GM12875 (cell line): ENCODE measurements at regions not wholly inside any gene's neighbourhood (a gene's known extent, or its start where the extent isn't known, plus 50 kb on each side); places are given as distances from the start of the nearest gene placed in this dataset.

ENCODE experiments used
- H3K4me3 ChIP-seq: one replicate; pipeline ENCODE4 v1.5.1; 2011; ENCODE audit warnings: low read depth, low read length, control low read depth
- TF ChIP-seq, protein P1 (sequence below): IDR thresholded peaks from 2 replicates; pipeline ENCODE4 v1.5.1; 2011; ENCODE audit warnings: low read depth, mild to moderate bottlenecking, control low read depth, inconsistent platforms, low read length, moderate library complexity, borderline replicate concordance; ENCODE audit not compliant: insufficient read depth

DNA sequence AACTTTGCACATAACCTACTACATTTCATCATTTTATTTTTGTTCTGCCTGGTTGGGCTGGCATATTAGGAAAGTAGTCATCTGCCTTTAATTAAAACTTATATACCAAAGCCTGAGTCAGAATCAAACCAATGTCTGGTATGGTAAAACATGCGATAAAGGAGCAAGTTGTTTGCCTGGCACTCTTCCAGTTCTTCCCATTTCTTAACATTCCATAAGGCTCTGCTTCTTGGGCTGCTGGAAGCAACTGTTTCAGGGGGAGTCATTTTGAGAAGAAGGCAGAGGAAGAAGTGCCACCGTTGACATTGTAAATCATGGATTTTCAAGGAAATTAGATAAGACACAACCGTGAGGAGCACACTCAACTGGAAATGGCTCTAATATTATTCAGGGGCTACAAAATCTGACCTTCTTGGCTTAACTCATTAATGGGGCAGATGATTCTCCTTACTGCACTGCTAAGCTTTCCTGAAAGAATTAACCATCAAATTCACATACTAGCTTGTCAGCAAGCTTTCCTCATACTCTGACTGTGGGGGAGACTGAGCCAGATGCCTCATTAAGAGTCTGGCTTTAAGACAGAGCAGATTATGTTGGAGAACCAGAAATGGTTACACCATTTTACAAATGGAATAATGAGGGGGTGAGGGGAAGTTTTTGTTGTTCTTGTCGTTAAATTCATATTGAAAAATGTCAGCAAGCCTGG, 391.0 kb downstream of the TMEM232 start:
- TF ChIP-seq, protein P1, sequence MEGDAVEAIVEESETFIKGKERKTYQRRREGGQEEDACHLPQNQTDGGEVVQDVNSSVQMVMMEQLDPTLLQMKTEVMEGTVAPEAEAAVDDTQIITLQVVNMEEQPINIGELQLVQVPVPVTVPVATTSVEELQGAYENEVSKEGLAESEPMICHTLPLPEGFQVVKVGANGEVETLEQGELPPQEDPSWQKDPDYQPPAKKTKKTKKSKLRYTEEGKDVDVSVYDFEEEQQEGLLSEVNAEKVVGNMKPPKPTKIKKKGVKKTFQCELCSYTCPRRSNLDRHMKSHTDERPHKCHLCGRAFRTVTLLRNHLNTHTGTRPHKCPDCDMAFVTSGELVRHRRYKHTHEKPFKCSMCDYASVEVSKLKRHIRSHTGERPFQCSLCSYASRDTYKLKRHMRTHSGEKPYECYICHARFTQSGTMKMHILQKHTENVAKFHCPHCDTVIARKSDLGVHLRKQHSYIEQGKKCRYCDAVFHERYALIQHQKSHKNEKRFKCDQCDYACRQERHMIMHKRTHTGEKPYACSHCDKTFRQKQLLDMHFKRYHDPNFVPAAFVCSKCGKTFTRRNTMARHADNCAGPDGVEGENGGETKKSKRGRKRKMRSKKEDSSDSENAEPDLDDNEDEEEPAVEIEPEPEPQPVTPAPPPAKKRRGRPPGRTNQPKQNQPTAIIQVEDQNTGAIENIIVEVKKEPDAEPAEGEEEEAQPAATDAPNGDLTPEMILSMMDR = no peak
- no peak overlapping the region for H3K4me3 ChIP-seq

DNA sequence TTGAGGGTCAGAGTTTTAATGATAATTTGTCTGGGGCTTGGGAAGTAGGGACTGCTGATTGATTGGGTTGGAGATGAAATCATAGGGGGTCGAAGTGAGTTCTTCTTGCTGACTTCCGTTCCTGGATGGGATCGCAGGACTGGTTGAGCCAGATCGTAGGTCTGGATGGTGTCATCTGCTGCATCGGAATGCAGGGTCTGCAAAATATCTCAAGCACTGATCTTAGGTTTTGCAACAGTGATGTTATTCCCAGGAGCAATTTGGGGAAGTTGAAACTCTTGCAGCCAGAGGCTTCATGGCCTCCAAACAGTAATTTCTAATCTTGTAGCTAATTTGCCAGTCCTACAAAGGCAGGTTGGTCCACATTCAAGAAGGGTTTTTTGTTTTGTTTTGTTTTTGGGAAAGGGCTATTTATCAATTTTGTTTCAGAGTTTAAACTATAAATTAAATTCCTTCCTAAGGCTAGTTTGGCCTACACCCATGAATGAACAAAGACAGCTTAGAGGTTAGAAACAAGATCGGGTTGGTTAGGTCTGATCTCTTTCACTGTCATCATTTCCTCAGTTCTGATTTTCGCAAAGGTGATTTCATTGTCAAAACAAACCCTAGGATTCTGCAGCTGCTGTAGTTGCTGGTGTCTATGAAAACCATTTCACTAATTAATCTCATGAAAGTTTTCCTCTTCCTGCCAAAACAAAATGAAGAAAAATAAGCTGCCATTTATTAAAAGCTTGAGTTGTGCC, 388.0 kb downstream of the TMEM232 start:
- H3K4me3 ChIP-seq = no peak overlapping the region
- TF ChIP-seq, protein P1 = no peak

DNA sequence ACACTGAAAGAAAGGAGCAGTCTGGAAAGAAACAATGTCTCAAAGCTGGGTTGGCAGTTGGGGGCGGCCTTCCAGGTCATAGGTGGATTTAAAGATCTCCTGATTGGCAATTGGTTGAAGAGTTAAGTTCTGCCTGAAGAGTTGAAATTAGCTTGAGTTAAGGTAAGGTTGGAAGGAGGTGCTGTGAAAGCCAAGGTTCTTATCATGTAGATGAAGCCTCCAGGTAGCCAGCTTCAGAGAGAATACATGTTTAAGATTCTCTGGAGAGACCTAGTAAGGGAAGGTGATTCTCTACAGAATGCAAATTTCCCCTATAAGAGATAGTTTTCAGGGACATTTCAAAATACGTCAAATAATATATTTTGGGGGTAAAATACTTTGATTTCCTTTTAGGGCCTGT, 387.1 kb downstream of the TMEM232 start:
- TF ChIP-seq, protein P1 = no peak
- H3K4me3 ChIP-seq = no peak overlapping the region

DNA sequence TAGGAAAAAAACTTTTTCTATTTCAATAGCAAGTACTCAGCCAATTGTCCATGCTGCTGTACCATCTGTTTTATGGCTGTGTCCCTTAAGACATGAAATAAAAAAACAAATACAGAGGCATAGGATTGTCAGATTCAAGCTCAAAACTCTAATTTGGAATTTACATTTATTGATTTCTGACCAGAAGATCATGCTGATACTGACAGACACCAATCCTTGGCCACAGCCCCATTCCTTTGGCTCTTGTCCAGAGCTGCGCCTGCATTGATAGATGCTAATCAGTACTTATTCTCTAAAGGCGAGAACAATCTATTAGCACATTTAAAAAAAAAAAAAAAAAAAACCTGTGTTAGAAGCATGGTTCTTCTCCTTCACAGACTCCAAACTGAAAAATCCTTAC, 384.6 kb downstream of the TMEM232 start:
- no peak overlapping the region for H3K4me3 ChIP-seq
- TF ChIP-seq, protein P1 = no peak

DNA sequence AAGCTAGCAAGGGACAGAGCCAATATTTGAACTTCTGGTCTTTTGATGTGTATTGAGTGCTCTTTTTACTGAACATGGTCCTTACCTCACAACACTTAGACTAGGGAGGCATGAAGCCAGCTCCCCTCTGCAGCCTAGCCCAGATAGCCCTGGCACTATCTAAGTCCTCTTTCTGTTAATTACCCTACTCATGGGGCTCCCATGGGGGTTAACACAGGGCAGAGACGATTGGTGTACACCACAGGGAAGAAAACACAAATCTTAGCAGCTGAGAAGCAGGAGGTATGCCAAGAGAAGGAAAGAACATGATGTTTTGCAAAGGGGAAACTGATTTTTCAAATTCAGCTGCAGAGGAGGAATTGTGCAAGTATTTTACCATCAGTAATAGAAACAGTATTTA, 383.8 kb downstream of the TMEM232 start:
- TF ChIP-seq, protein P1 = no peak
- H3K4me3 ChIP-seq = no peak overlapping the region

DNA sequence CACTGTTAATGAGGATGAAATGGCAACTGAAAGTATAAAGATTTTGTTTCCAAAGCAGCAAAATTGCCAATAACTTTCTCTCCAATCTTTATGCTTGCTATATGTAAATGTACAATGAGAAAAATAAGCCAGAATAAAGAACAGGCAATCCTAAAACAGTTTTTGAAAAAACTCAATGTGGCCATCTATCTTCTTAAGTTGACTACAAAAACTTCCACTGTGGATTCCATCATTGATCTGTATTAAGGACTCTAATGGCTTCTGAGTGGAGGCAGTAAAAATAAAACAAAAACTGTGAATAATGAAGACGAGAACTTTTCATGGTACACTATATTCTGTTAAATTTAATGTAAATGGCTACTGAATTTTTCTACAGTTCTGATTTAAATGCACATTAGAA, 382.9 kb downstream of the TMEM232 start:
- no peak overlapping the region for H3K4me3 ChIP-seq
- TF ChIP-seq, protein P1 = no peak

DNA sequence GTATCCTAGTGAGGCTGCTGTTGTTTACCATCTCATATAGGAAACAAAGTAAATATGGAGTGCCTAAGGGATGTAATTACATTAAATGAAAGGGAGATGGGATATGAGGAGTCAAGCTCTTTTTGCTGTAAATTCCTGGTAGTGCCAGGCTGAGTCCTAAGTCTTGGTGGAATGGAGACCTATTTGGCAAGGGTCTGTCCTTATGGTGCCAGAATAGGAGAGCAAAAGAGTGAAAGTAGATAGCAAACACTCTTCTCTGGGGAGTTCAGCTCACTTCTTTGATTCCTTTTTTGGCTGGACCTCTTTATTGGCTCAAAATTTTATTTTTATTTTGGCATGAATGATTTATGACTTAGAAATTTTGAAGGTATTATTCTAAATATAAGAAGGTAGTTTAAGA, 380.8 kb downstream of the TMEM232 start:
- H3K4me3 ChIP-seq = no peak overlapping the region
- TF ChIP-seq, protein P1 = no peak
